ENCODE measurements at regions not wholly inside any gene's neighbourhood (a gene's known extent, or its start where the extent isn't known, plus 50 kb on each side); places are given as distances from the start of the nearest gene placed in this dataset.

DNA sequence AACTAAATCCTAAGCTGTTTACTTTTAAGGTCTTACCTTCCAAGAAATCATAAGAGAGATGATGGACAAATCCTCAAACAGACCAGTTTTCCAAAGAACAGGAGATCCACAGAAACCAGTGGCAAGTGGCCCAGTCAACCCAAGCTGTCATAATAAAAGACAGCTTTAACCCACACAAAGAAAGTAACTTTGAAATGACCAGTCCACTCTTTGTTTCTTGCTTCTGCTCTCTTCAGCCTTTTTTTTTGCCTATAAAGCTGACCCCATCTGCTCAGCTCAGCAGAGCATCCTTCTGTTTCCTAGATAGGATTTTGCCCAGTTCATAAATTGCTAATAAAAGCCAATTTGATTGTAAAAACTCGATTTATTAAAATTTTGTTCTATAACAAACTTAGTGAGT lies 299.4 kb downstream of the OXSM start:
- no peak for TF ChIP-seq EZH2 (IDR thresholded peaks at IDR 0.05; ENCODE audit: low read length)
- no peak for TF ChIP-seq CTCF (optimal IDR thresholded peaks at IDR 0.05 in 1 of 3, IDR thresholded peaks at IDR 0.05 in 1 of 3, conservative IDR thresholded peaks at IDR 0.05 in 1 of 3; ENCODE audit: extremely low read depth in 1 of 3, insufficient read depth in 2 of 3, low read length in 3 of 3)
- H3K4me1 ChIP-seq (ENCODE audit: control insufficient read depth, extremely low read depth, insufficient read depth, low read length): no peaks in the 10 kb centered on the region

GRCh38 chr3:26090589-26090988 lies 300.7 kb downstream of the OXSM start:
- no peak for FAIRE-seq
- Histone ChIP-seq H3K9me3 (ENCODE audit: control insufficient read depth, low read depth, low read length) (no peaks in the 10 kb centered on the region), H2AFZ (ENCODE audit: control insufficient read depth, low read length) (no peak overlapping the region), H3K4me1 (ENCODE audit: control insufficient read depth, extremely low read depth, insufficient read depth, low read length) (no peaks in the 10 kb centered on the region), H3K79me2 (ENCODE audit: control insufficient read depth, insufficient read depth, low read length) (no peaks in the 10 kb centered on the region), H3K27me3 (ENCODE audit: control insufficient read depth, extremely low read depth, insufficient read depth, low read length) (no peaks in the 10 kb centered on the region), H4K20me1 (ENCODE audit: control insufficient read depth, extremely low read depth, insufficient read depth, low read length) (no peaks in the 10 kb centered on the region), H3K36me3 (ENCODE audit: control insufficient read depth in 2 of 2, extremely low read depth in 1 of 2, insufficient read depth in 2 of 2, low read length in 2 of 2) (no peaks in the 10 kb centered on the region), H3K27ac (ENCODE audit: control insufficient read depth, insufficient read depth, low read length) (no peak overlapping the region), H3K9ac (ENCODE audit: control insufficient read depth, extremely low read depth, insufficient read depth, low read length) (no peak overlapping the region), H3K9me1 (ENCODE audit: control insufficient read depth, extremely low read depth, insufficient read depth, low read length) (no peaks in the 10 kb centered on the region), H3K4me2 (ENCODE audit: control insufficient read depth, extremely low read depth, insufficient read depth, low read depth, low read length) (no peak overlapping the region), H3K4me3 (ENCODE audit: control insufficient read depth in 2 of 3, extremely low read depth in 1 of 3, insufficient read depth in 2 of 3, low read depth in 1 of 3, low read length in 3 of 3) (no peak overlapping the region)
- no peak for DNase-seq (ENCODE audit: low read depth, low spot score)
- TF ChIP-seq EZH2 (IDR thresholded peaks at IDR 0.05; ENCODE audit: low read length) (no peak), CTCF (optimal IDR thresholded peaks at IDR 0.05 in 1 of 3, IDR thresholded peaks at IDR 0.05 in 1 of 3, conservative IDR thresholded peaks at IDR 0.05 in 1 of 3; ENCODE audit: extremely low read depth in 1 of 3, insufficient read depth in 2 of 3, low read length in 3 of 3) (no peak)
- dilution Hi-C loops (cut with MboI; ENCODE audit: extremely low pct_ligation_motif_present, low sequenced_read_pairs): no loop called here

More for the DNA sequence above, 299.4 kb downstream of the OXSM start:
- dilution Hi-C loops (cut with MboI; ENCODE audit: extremely low pct_ligation_motif_present, low sequenced_read_pairs): no loop called here
- Histone ChIP-seq H3K4me2 (ENCODE audit: control insufficient read depth, extremely low read depth, insufficient read depth, low read depth, low read length) (no peak overlapping the region), H3K9me3 (ENCODE audit: control insufficient read depth, low read depth, low read length) (no peaks in the 10 kb centered on the region), H3K79me2 (ENCODE audit: control insufficient read depth, insufficient read depth, low read length) (no peaks in the 10 kb centered on the region), H3K4me3 (ENCODE audit: control insufficient read depth in 2 of 3, extremely low read depth in 1 of 3, insufficient read depth in 2 of 3, low read depth in 1 of 3, low read length in 3 of 3) (no peak overlapping the region), H3K27me3 (ENCODE audit: control insufficient read depth, extremely low read depth, insufficient read depth, low read length) (no peaks in the 10 kb centered on the region), H4K20me1 (ENCODE audit: control insufficient read depth, extremely low read depth, insufficient read depth, low read length) (no peaks in the 10 kb centered on the region), H3K27ac (ENCODE audit: control insufficient read depth, insufficient read depth, low read length) (no peak overlapping the region), H3K36me3 (ENCODE audit: control insufficient read depth in 2 of 2, extremely low read depth in 1 of 2, insufficient read depth in 2 of 2, low read length in 2 of 2) (no peaks in the 10 kb centered on the region), H2AFZ (ENCODE audit: control insufficient read depth, low read length) (no peak overlapping the region), H3K9ac (ENCODE audit: control insufficient read depth, extremely low read depth, insufficient read depth, low read length) (no peak overlapping the region), H3K9me1 (ENCODE audit: control insufficient read depth, extremely low read depth, insufficient read depth, low read length) (no peaks in the 10 kb centered on the region)
- no peak for FAIRE-seq
- no peak for DNase-seq (ENCODE audit: low read depth, low spot score)

All from keratinocyte (primary cell).